DND-41 (cell line): ENCODE measurements at regions not wholly inside any gene's neighbourhood (a gene's known extent, or its start where the extent isn't known, plus 50 kb on each side); places are given as distances from the start of the nearest gene placed in this dataset.

Source experiments
- EZH2 ChIP-seq: IDR thresholded peaks from 3 replicates; pipeline ENCODE4 v1.6.1; 2012; ENCODE audit warnings: borderline replicate concordance, low read depth, mild to moderate bottlenecking, moderate library complexity, low read length, inconsistent platforms; ENCODE audit not compliant: severe bottlenecking
- TF ChIP-seq, protein P1 (sequence below): IDR thresholded peaks from 2 replicates; pipeline ENCODE4 v1.5.1; 2012; ENCODE audit warnings: borderline replicate concordance, low read length, moderate library complexity, mild to moderate bottlenecking; ENCODE audit not compliant: poor library complexity, severe bottlenecking; ENCODE audit errors: extremely low read depth

DNA sequence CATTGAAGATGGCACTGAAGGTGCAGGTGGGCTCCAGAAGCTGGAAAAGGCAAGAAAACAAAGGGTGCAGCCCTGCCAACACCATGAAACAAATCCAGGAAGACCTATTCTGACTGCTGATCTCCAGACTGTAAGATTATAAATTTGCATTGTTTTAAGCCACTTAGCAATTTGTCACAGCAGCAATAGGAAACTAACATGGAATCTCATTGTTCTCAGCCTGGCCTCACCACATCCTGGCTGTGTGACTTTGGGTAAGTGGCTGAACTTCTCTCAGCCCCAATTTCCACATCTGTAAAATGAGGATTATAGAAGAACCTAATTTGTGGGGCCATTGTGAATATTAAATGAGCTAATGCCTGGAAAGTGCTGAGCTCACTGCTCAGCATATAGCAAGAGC, 160.4 kb upstream of the MAFB start:
- TF ChIP-seq, protein P1, sequence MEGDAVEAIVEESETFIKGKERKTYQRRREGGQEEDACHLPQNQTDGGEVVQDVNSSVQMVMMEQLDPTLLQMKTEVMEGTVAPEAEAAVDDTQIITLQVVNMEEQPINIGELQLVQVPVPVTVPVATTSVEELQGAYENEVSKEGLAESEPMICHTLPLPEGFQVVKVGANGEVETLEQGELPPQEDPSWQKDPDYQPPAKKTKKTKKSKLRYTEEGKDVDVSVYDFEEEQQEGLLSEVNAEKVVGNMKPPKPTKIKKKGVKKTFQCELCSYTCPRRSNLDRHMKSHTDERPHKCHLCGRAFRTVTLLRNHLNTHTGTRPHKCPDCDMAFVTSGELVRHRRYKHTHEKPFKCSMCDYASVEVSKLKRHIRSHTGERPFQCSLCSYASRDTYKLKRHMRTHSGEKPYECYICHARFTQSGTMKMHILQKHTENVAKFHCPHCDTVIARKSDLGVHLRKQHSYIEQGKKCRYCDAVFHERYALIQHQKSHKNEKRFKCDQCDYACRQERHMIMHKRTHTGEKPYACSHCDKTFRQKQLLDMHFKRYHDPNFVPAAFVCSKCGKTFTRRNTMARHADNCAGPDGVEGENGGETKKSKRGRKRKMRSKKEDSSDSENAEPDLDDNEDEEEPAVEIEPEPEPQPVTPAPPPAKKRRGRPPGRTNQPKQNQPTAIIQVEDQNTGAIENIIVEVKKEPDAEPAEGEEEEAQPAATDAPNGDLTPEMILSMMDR = no peak
- TF ChIP-seq EZH2 = no peak
